B cell (primary cell): ENCODE measurements at regions not wholly inside any gene's neighbourhood (a gene's known extent, or its start where the extent isn't known, plus 50 kb on each side); places are given as distances from the start of the nearest gene placed in this dataset.

ENCODE experiments used
- ATAC-seq: fragments of 200-7000 bp; cut with Tn5 transposase; one replicate; pipeline ENCODE4 v1.10.0; 2021; ENCODE audit warnings: low read depth, mild to moderate bottlenecking, moderate number of reproducible peaks, moderate library complexity
- CTCF ChIA-PET: fragments of 350-600 bp; sonication (Branson Sonifier 250); formaldehyde crosslinking; loops from one replicate; lab custom pipeline; 2021; ENCODE audit warnings: antibody characterized with exemption, inconsistent platforms; lab: Charles Lee
- POLR2A ChIA-PET: fragments of 350-600 bp; sonication (Branson Sonifier 250); formaldehyde crosslinking; loops from one replicate; lab custom pipeline; 2021; ENCODE audit warnings: antibody characterized with exemption; lab: Charles Lee
- DNase-seq: peaks from one replicate; pipeline ENCODE4 v3.0.0; 2013
- H2AFZ ChIP-seq: 2 replicates; pipeline ENCODE4 v1.6.1; 2012; ENCODE audit warnings: mild to moderate bottlenecking, low read depth, low read length; ENCODE audit not compliant: insufficient read depth, poor library complexity, severe bottlenecking
- H3K27ac ChIP-seq, 2 donors: 1 replicate in 1 of 2; 2 replicates in 1 of 2; pipeline ENCODE4 v1.5.1; 2012 to 2013; ENCODE audit warnings: low read length in 2 of 2, mild to moderate bottlenecking in 2 of 2, moderate library complexity in 1 of 2
- H3K27me3 ChIP-seq, 4 experiments: fragments of 200-600 bp in 1 of 4; sonication (generic) in 1 of 4; replicated peaks in 1 of 4; 1 replicate in 2 of 4; 2 replicates in 2 of 4; pipeline versions ENCODE4 v1.6.1 to v1.7.0; 2013 to 2016; ENCODE audit warnings: low read length in 3 of 4, mild to moderate bottlenecking in 2 of 4, mixed read lengths in 1 of 4, moderate library complexity in 1 of 4; ENCODE audit not compliant: insufficient read depth in 4 of 4, control insufficient read depth in 3 of 4; ENCODE audit errors: control extremely low read depth in 1 of 4
- H3K36me3 ChIP-seq, 2 experiments: replicated peaks in 1 of 2; 1 replicate in 1 of 2; 2 replicates in 1 of 2; pipeline versions ENCODE4 v1.6.1 to v1.7.1; 2013; ENCODE audit warnings: low read length in 1 of 2; ENCODE audit not compliant: insufficient read depth in 2 of 2, control insufficient read depth in 1 of 2; ENCODE audit errors: control extremely low read depth in 1 of 2, extremely low read depth in 1 of 2
- H3K4me1 ChIP-seq, 2 donors: fragments of 200-600 bp in 1 of 2; sonication (generic) in 1 of 2; 1 replicate in 1 of 2; 2 replicates in 1 of 2; pipeline versions ENCODE4 v1.5.1 to v1.6.1; 2013 to 2017; ENCODE audit warnings: low read length in 2 of 2; ENCODE audit not compliant: control insufficient read depth in 2 of 2, insufficient read depth in 2 of 2
- H3K4me2 ChIP-seq: replicated peaks from 2 replicates; pipeline ENCODE3; 2012; ENCODE audit warnings: mild to moderate bottlenecking, low read depth, low read length; ENCODE audit not compliant: poor library complexity, severe bottlenecking
- H3K4me3 ChIP-seq, 5 experiments: fragments of 200-600 bp in 1 of 5; sonication (generic) in 1 of 5; 1 replicate in 3 of 5; 2 replicates in 2 of 5; pipeline versions ENCODE4 v1.5.1 to v1.7.0; 2011 to 2016; ENCODE audit warnings: low read length in 4 of 5, mild to moderate bottlenecking in 4 of 5, low read depth in 2 of 5, control low read depth in 1 of 5, moderate library complexity in 1 of 5; ENCODE audit not compliant: insufficient read depth in 1 of 5; ENCODE audit errors: control extremely low read depth in 1 of 5, extremely low read depth in 1 of 5
- H3K79me2 ChIP-seq: fragments of 200-600 bp; sonication (generic); one replicate; pipeline ENCODE4 v1.6.0; 2016; ENCODE audit warnings: low read length; ENCODE audit not compliant: control insufficient read depth, insufficient read depth
- H3K9ac ChIP-seq: fragments of 200-600 bp; sonication (generic); 2 replicates; pipeline ENCODE4 v1.6.1; 2017; ENCODE audit warnings: mild to moderate bottlenecking, low read length, moderate library complexity
- H3K9me3 ChIP-seq, 3 donors: one replicate each; pipeline versions ENCODE4 v1.6.1 to v1.7.1; 2013; ENCODE audit warnings: low read length in 2 of 3; ENCODE audit not compliant: control insufficient read depth in 2 of 3, insufficient read depth in 1 of 3; ENCODE audit errors: control extremely low read depth in 1 of 3
- H4K20me1 ChIP-seq: 2 replicates; pipeline ENCODE4 v1.6.0; 2012; ENCODE audit warnings: mild to moderate bottlenecking, low read length; ENCODE audit not compliant: insufficient read depth, control insufficient read depth, poor library complexity, severe bottlenecking
- H3K27ac Mint-ChIP-seq: one replicate; pipeline ENCODE4 v1.8.0; 2021; ENCODE audit warnings: mixed read lengths
- H3K27me3 Mint-ChIP-seq: one replicate; pipeline ENCODE4 v1.8.0; 2021; ENCODE audit warnings: mixed read lengths
- H3K4me1 Mint-ChIP-seq: one replicate; pipeline ENCODE4 v1.8.0; 2021; ENCODE audit warnings: mixed read lengths
- H3K4me3 Mint-ChIP-seq: one replicate; pipeline ENCODE4 v1.8.0; 2021; ENCODE audit warnings: mixed read lengths
- H3K9me3 Mint-ChIP-seq: one replicate; pipeline ENCODE4 v1.8.0; 2022; ENCODE audit warnings: mixed read lengths; ENCODE audit not compliant: insufficient read depth
- EZH2 ChIP-seq: IDR thresholded peaks from 2 replicates; pipeline ENCODE4 v1.6.1; 2012; ENCODE audit warnings: borderline replicate concordance, low read depth, mild to moderate bottlenecking, moderate library complexity, low read length; ENCODE audit not compliant: insufficient read depth, poor library complexity, severe bottlenecking
- WGBS: methylation state at CpG from one replicate; pipeline ENCODE4 v1.1.5; 2013; ENCODE audit warnings: missing lambda C conversion rate; ENCODE audit not compliant: insufficient coverage; 5-methylcytosine and 5-hydroxymethylcytosine counted together
- intact Hi-C: fragments of 100-400 bp; cut with micrococcal nuclease; formaldehyde crosslinking; loops from one replicate; pipeline ENCODE4 v1.10.0; 2022
- TF ChIP-seq, protein P1 (sequence below): fragments of 200-600 bp; IDR thresholded peaks from one replicate; pipeline ENCODE4 v1.8.0; 2022; ENCODE audit warnings: antibody characterized with exemption, mild to moderate bottlenecking

DNA sequence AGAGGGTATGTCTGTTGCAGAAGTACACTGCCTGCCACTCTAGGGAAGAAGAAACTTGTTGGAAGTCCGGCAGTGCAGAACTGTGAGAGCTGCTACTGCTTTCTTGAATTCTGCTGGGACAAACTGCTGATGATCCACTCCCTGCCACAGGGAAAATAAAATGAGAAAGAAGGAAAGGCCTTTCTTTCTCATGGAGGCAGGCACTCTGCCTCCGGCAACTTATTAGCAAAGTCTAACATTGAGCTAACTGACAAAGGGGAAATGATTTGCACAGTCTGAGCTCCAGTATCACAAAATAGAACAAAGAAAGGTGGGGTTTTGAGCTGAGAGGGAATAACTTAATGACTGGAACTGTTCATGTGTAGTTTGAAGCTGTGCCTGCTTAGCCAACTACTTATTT is 134.6 kb downstream of the AASDHPPT start:
- Histone ChIP-seq H4K20me1 (no peaks in the 10 kb centered on the region), H3K27ac (no peak overlapping the region), H3K36me3 (no peaks in the 10 kb centered on the region), H3K9me3 (peaks cover 0 to 1% (median 0%) of the 10 kb centered on the region in 3 donors), H3K27me3 (no peaks in the 10 kb centered on the region), H3K4me2 (no peak overlapping the region), H3K4me1 (no peaks in the 10 kb centered on the region), H3K79me2 (no peaks in the 10 kb centered on the region), H3K4me3 (no peak overlapping the region), H3K9ac (no peak overlapping the region), H2AFZ (no peak overlapping the region)
- no peak for DNase-seq
- no peaks in the 10 kb centered on the region for H3K27me3 Mint-ChIP-seq
- no peak overlapping the region for H3K4me3 Mint-ChIP-seq
- H3K4me1 Mint-ChIP-seq = no peaks in the 10 kb centered on the region
- TF ChIP-seq, protein P1, sequence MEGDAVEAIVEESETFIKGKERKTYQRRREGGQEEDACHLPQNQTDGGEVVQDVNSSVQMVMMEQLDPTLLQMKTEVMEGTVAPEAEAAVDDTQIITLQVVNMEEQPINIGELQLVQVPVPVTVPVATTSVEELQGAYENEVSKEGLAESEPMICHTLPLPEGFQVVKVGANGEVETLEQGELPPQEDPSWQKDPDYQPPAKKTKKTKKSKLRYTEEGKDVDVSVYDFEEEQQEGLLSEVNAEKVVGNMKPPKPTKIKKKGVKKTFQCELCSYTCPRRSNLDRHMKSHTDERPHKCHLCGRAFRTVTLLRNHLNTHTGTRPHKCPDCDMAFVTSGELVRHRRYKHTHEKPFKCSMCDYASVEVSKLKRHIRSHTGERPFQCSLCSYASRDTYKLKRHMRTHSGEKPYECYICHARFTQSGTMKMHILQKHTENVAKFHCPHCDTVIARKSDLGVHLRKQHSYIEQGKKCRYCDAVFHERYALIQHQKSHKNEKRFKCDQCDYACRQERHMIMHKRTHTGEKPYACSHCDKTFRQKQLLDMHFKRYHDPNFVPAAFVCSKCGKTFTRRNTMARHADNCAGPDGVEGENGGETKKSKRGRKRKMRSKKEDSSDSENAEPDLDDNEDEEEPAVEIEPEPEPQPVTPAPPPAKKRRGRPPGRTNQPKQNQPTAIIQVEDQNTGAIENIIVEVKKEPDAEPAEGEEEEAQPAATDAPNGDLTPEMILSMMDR = no peak
- TF ChIP-seq EZH2 = no peak
- intact Hi-C loops = no loop called here
- 89% methylated on average over 1 of the region's 2 CpGs for WGBS
- no peaks in the 10 kb centered on the region for H3K9me3 Mint-ChIP-seq
- CTCF ChIA-PET = no interaction called here
- no peak for ATAC-seq
- H3K27ac Mint-ChIP-seq = no peak overlapping the region
- POLR2A ChIA-PET = no interaction called here

DNA sequence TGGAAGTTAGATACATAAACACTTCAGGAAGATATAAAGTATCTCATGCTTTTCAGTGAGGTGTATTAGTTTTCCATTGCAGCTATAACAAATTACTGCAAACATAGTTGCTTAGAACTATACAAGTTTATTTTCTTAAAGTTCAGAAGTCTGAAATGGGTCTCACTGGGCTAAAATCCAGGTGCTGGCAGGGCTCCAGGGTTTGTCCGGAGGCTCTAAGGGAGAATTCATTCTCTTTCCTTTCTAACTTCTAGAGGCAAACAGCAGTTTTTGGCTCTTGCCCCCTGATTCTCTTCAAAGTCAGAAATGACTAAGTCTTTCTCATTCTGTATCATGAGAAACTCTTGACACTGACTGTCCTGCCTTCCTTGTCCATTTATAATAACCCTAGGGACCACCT is 138.8 kb downstream of the AASDHPPT start:
- Mint-ChIP-seq H3K4me1 (no peaks in the 10 kb centered on the region), H3K4me3 (no peak overlapping the region), H3K27ac (no peak overlapping the region), H3K27me3 (no peaks in the 10 kb centered on the region), H3K9me3 (peaks cover 2% of the 10 kb centered on the region)
- DNase-seq = no peak
- intact Hi-C loops = no loop called here
- Histone ChIP-seq H3K27me3 (no peaks in the 10 kb centered on the region), H3K4me2 (no peak overlapping the region), H3K9me3 (peaks cover 0 to 1% (median 0%) of the 10 kb centered on the region in 3 donors), H3K4me3 (no peak overlapping the region), H2AFZ (no peak overlapping the region), H3K9ac (no peak overlapping the region), H3K27ac (no peak overlapping the region), H4K20me1 (no peaks in the 10 kb centered on the region), H3K36me3 (no peaks in the 10 kb centered on the region), H3K4me1 (no peaks in the 10 kb centered on the region), H3K79me2 (no peaks in the 10 kb centered on the region)
- WGBS = 100% methylated on average over 1 of the region's 1 CpG
- TF ChIP-seq, protein P1 = no peak
- no peak for TF ChIP-seq EZH2
- CTCF ChIA-PET = no interaction called here
- no peak for ATAC-seq
- POLR2A ChIA-PET = no interaction called here
